Endodermal cell (in vitro differentiated cells): ENCODE measurements at regions not wholly inside any gene's neighbourhood (a gene's known extent, or its start where the extent isn't known, plus 50 kb on each side); places are given as distances from the start of the nearest gene placed in this dataset.

Experiments used
- DNase-seq: peaks from one replicate; pipeline ENCODE4 v3.0.0-alpha.2; 2017
- H3K27ac ChIP-seq: 2 replicates; pipeline ENCODE4 v1.5.1; 2013; ENCODE audit warnings: mild to moderate bottlenecking, low read depth, low read length, moderate library complexity
- H3K27me3 ChIP-seq: 2 replicates; pipeline ENCODE4 v1.6.1; 2013; ENCODE audit warnings: mild to moderate bottlenecking, low read length, moderate library complexity; ENCODE audit not compliant: insufficient read depth, control insufficient read depth, poor library complexity, severe bottlenecking
- H3K36me3 ChIP-seq: 2 replicates; pipeline ENCODE4 v1.7.0; 2013; ENCODE audit warnings: mild to moderate bottlenecking, low read length, moderate library complexity; ENCODE audit not compliant: control insufficient read depth, insufficient read depth
- H3K4me1 ChIP-seq: one replicate; pipeline ENCODE4 v1.7.0; 2013; ENCODE audit warnings: low read length; ENCODE audit not compliant: control insufficient read depth, insufficient read depth
- H3K4me3 ChIP-seq: 2 replicates; pipeline ENCODE4 v1.5.1; 2013; ENCODE audit warnings: mild to moderate bottlenecking, low read length, moderate library complexity
- H3K9ac ChIP-seq: 2 replicates; pipeline ENCODE4 v1.6.1; 2013; ENCODE audit warnings: mild to moderate bottlenecking, low read length, moderate library complexity; ENCODE audit not compliant: poor library complexity, severe bottlenecking; ENCODE audit errors: extremely low read depth
- H3K9me3 ChIP-seq: 2 replicates; pipeline ENCODE4 v1.6.1; 2013; ENCODE audit warnings: mild to moderate bottlenecking, low read length, moderate library complexity; ENCODE audit not compliant: control insufficient read depth
- H3K27ac Mint-ChIP-seq: 2 replicates; pipeline ENCODE4 v1.8.0; 2020; ENCODE audit warnings: mixed read lengths
- H3K27me3 Mint-ChIP-seq: 2 replicates; pipeline ENCODE4 v1.8.0; 2021; ENCODE audit warnings: mild to moderate bottlenecking, mixed read lengths; ENCODE audit not compliant: insufficient read depth
- H3K36me3 Mint-ChIP-seq: 2 replicates; pipeline ENCODE4 v1.8.0; 2020; ENCODE audit warnings: low read depth, mixed read lengths
- H3K4me1 Mint-ChIP-seq: 2 replicates; pipeline ENCODE4 v1.8.0; 2020; ENCODE audit warnings: mixed read lengths
- H3K4me3 Mint-ChIP-seq: 2 replicates; pipeline ENCODE4 v1.8.0; 2020; ENCODE audit warnings: mild to moderate bottlenecking, moderate library complexity, mixed read lengths
- H3K9me3 Mint-ChIP-seq: 2 replicates; pipeline ENCODE4 v1.8.0; 2020; ENCODE audit warnings: mild to moderate bottlenecking, mixed read lengths
- CTCF ChIP-seq: fragments of 200-600 bp; sonication (generic); conservative IDR thresholded peaks from 2 replicates; pipeline ENCODE4 v1.5.0; 2021; ENCODE audit warnings: antibody characterized with exemption, mild to moderate bottlenecking
- WGBS, 2 experiments: methylation state at CpG; one replicate each; pipeline versions ENCODE4 v1.1.5 to v1.1.7; 2013; ENCODE audit warnings: missing lambda C conversion rate in 2 of 2, mixed read lengths in 1 of 2; ENCODE audit not compliant: insufficient coverage in 1 of 2, insufficient read length in 1 of 2; 5-methylcytosine and 5-hydroxymethylcytosine counted together

DNA sequence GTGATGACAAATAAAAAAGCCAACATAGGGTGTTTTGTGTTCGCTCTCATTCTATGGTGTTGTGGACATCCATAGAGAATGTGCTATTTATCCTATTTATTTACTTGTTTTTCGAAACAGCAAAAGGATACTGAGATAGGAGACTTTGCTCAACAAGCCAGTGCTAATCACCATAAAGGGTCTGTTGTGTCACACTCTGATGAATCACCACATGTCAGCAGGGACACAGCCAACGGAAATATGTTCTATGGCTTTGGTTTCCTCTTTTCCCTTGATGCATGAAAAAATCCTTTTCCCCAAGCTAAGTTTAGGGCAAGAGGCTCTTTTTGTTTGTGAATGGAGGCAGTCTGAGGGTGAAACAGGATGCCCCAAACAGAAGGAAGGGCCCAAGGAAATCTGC is 154.3 kb downstream of the RNF152 start:
- Mint-ChIP-seq H3K27ac (no peak overlapping the region), H3K36me3 (no peaks in the 10 kb centered on the region), H3K9me3 (no peaks in the 10 kb centered on the region), H3K4me1 (peaks cover 32% of the 10 kb centered on the region), H3K4me3 (no peak overlapping the region), H3K27me3 (no peaks in the 10 kb centered on the region)
- no peak for DNase-seq
- H3K36me3 ChIP-seq: no peaks in the 10 kb centered on the region
- H3K4me1 ChIP-seq: peaks cover 11% of the 10 kb centered on the region
- 80 to 95% methylated on average over 1 to 3 of the region's 3 CpGs for WGBS, 2 experiments
- H3K27me3 ChIP-seq: no peaks in the 10 kb centered on the region
- H3K27ac ChIP-seq: no peak overlapping the region
- H3K4me3 ChIP-seq: no peak overlapping the region
- no peak for TF ChIP-seq CTCF
- no peaks in the 10 kb centered on the region for H3K9me3 ChIP-seq
- H3K9ac ChIP-seq: no peak overlapping the region

DNA sequence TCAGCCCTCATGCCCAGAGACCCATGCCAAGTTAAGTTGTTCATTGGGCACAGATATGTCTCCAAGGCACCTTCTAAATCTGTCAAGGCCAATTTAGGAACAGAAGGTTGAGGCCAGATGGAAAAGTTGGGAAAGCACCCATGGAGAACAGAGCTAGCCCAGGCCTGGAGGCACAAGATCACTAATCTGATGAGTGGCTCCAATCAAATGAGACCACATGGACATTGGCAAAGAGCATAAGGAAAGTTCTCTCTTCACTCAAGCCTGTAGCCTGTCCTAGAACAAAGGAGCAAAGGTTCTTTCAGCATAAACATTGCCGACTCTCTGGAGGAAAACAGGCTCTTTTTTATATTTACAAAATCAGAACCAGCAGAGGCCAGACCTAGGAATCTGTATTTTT is 154.8 kb downstream of the RNF152 start:
- Mint-ChIP-seq H3K9me3 (no peaks in the 10 kb centered on the region), H3K36me3 (no peaks in the 10 kb centered on the region), H3K4me1 (peaks cover 28% of the 10 kb centered on the region), H3K27me3 (no peaks in the 10 kb centered on the region), H3K27ac (no peak overlapping the region), H3K4me3 (no peak overlapping the region)
- no peak for DNase-seq
- no peak overlapping the region for H3K4me3 ChIP-seq
- no peak for TF ChIP-seq CTCF
- no peaks in the 10 kb centered on the region for H3K27me3 ChIP-seq
- WGBS, 2 experiments: 95 to 100% methylated on average over 1 of the region's 1 CpG
- no peak overlapping the region for H3K27ac ChIP-seq
- no peaks in the 10 kb centered on the region for H3K36me3 ChIP-seq
- H3K9me3 ChIP-seq: no peaks in the 10 kb centered on the region
- peaks cover 11% of the 10 kb centered on the region for H3K4me1 ChIP-seq
- no peak overlapping the region for H3K9ac ChIP-seq

DNA sequence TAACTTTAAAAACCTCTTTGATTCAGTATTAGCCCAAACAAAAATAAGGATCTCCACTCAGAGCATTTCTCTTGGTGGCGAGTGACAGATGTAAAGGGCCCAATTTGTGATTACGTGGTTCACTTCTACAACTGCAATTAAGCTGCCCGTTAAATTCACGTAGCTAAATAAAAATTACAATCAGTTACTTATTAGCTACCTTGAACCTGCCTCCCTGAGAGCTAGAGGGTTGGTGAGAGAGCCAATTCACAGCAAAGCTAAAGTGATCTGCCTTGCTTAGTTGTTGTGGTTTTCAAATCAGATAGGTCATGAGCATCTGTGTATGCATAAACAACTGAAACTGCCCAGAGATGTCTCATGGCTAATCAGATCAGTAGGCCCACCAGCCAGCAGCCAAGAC is 156.7 kb downstream of the RNF152 start:
- no peak overlapping the region for H3K4me3 ChIP-seq
- H3K36me3 ChIP-seq: no peaks in the 10 kb centered on the region
- WGBS, 2 experiments: 95 to 100% methylated on average over 2 to 4 of the region's 4 CpGs
- H3K27me3 Mint-ChIP-seq: no peaks in the 10 kb centered on the region
- no peak overlapping the region for H3K4me3 Mint-ChIP-seq
- no peaks in the 10 kb centered on the region for H3K36me3 Mint-ChIP-seq
- peaks cover 28% of the 10 kb centered on the region for H3K4me1 Mint-ChIP-seq
- H3K27ac Mint-ChIP-seq: no peak overlapping the region
- no peaks in the 10 kb centered on the region for H3K9me3 Mint-ChIP-seq
- no peak for DNase-seq
- peaks cover 11% of the 10 kb centered on the region for H3K4me1 ChIP-seq
- TF ChIP-seq CTCF: no peak
- H3K27ac ChIP-seq: no peak overlapping the region
- no peak overlapping the region for H3K9ac ChIP-seq
- no peaks in the 10 kb centered on the region for H3K27me3 ChIP-seq
- H3K9me3 ChIP-seq: no peaks in the 10 kb centered on the region
